ENCODE measurements at regions not wholly inside any gene's neighbourhood (a gene's known extent, or its start where the extent isn't known, plus 50 kb on each side); places are given as distances from the start of the nearest gene placed in this dataset.

GRCh38 chr3:104835376-104835775, 531.3 kb upstream of the ALCAM start:
- no peak for TF ChIP-seq CTCF (IDR thresholded peaks at IDR 0.05)
- no peak for TF ChIP-seq EZH2 (IDR thresholded peaks at IDR 0.05)

Measured in neural progenitor cell (in vitro differentiated cells).